CD14-positive monocyte (primary cell): ENCODE measurements at regions not wholly inside any gene's neighbourhood (a gene's known extent, or its start where the extent isn't known, plus 50 kb on each side); places are given as distances from the start of the nearest gene placed in this dataset.

Experiments used
- DNase-seq, 3 donors: peaks; one replicate each; pipeline ENCODE4 v3.0.0-alpha.2; 2011 to 2022
- H2AFZ ChIP-seq: 2 replicates; pipeline ENCODE4 v1.6.0; 2012; ENCODE audit warnings: mild to moderate bottlenecking, low read depth, low read length, inconsistent platforms; ENCODE audit not compliant: insufficient read depth, poor library complexity, severe bottlenecking
- H3K27ac ChIP-seq, 2 donors: 1 replicate in 1 of 2; 2 replicates in 1 of 2; pipeline ENCODE4 v1.5.1; 2012 to 2013; ENCODE audit warnings: low read length in 2 of 2, control low read depth in 1 of 2, inconsistent platforms in 1 of 2, low read depth in 1 of 2, mild to moderate bottlenecking in 1 of 2
- H3K27me3 ChIP-seq, 2 donors: one replicate each; pipeline versions ENCODE4 v1.6.0 to v1.6.1; 2011 to 2013; ENCODE audit warnings: low read length in 2 of 2; ENCODE audit not compliant: control insufficient read depth in 2 of 2, insufficient read depth in 2 of 2
- H3K36me3 ChIP-seq, 2 donors: replicated peaks in 1 of 2; 1 replicate in 1 of 2; 2 replicates in 1 of 2; pipeline versions ENCODE4 v1.5.1 to v1.6.1; 2012 to 2013; ENCODE audit warnings: low read length in 2 of 2, control low read depth in 1 of 2, inconsistent platforms in 1 of 2, mild to moderate bottlenecking in 1 of 2; ENCODE audit not compliant: insufficient read depth in 2 of 2, control insufficient read depth in 1 of 2
- H3K4me1 ChIP-seq, 2 donors: 1 replicate in 1 of 2; 2 replicates in 1 of 2; pipeline versions ENCODE4 v1.5.1 to v1.6.1; 2012 to 2013; ENCODE audit warnings: low read length in 2 of 2, control low read depth in 1 of 2, inconsistent platforms in 1 of 2, mild to moderate bottlenecking in 1 of 2, moderate library complexity in 1 of 2; ENCODE audit not compliant: insufficient read depth in 2 of 2, control insufficient read depth in 1 of 2
- H3K4me2 ChIP-seq: replicated peaks from 2 replicates; pipeline ENCODE3; 2012; ENCODE audit warnings: low read length, moderate library complexity, mild to moderate bottlenecking; ENCODE audit not compliant: poor library complexity, severe bottlenecking; ENCODE audit errors: extremely low read depth
- H3K4me3 ChIP-seq, 3 experiments: fragments of 200-600 bp in 1 of 3; sonication (generic) in 1 of 3; replicated peaks in 1 of 3; 1 replicate in 2 of 3; 2 replicates in 1 of 3; pipeline ENCODE4 v1.5.1; 2011 to 2013; ENCODE audit warnings: low read length in 3 of 3, mild to moderate bottlenecking in 3 of 3, control low read depth in 2 of 3, low read depth in 2 of 3, inconsistent platforms in 1 of 3, moderate library complexity in 1 of 3
- H3K79me2 ChIP-seq: 2 replicates; pipeline ENCODE4 v1.6.0; 2012; ENCODE audit warnings: mild to moderate bottlenecking, control low read depth, inconsistent platforms, low read length, moderate library complexity; ENCODE audit not compliant: insufficient read depth
- H3K9ac ChIP-seq: 2 replicates; pipeline ENCODE4 v1.6.0; 2017; ENCODE audit warnings: low read length, mild to moderate bottlenecking; ENCODE audit not compliant: insufficient read depth, poor library complexity, severe bottlenecking
- H3K9me3 ChIP-seq, 2 donors: replicated peaks in 1 of 2; 1 replicate in 1 of 2; 2 replicates in 1 of 2; pipeline versions ENCODE4 v1.5.1 to v1.6.1; 2012 to 2013; ENCODE audit warnings: low read length in 2 of 2, control low read depth in 1 of 2; ENCODE audit not compliant: control insufficient read depth in 1 of 2, insufficient read depth in 1 of 2
- H4K20me1 ChIP-seq: 2 replicates; pipeline ENCODE4 v1.6.0; 2012; ENCODE audit warnings: mild to moderate bottlenecking, low read length, control low read depth, moderate library complexity; ENCODE audit not compliant: insufficient read depth
- H3K27ac Mint-ChIP-seq, 7 donors: one replicate each; pipeline ENCODE4 v1.8.0; 2020; ENCODE audit warnings: mild to moderate bottlenecking in 7 of 7, mixed read lengths in 7 of 7, moderate library complexity in 6 of 7, inconsistent platforms in 2 of 7
- H3K27me3 Mint-ChIP-seq, 3 donors: one replicate each; pipeline ENCODE4 v1.8.0; 2021 to 2022; ENCODE audit warnings: low read depth in 3 of 3, mild to moderate bottlenecking in 3 of 3, mixed read lengths in 3 of 3, moderate library complexity in 3 of 3, inconsistent platforms in 1 of 3
- H3K36me3 Mint-ChIP-seq, 2 donors: one replicate each; pipeline ENCODE4 v1.8.0; 2020; ENCODE audit warnings: mixed read lengths in 2 of 2, inconsistent platforms in 1 of 2, mild to moderate bottlenecking in 1 of 2
- H3K4me1 Mint-ChIP-seq: one replicate; pipeline ENCODE4 v1.8.0; 2020; ENCODE audit warnings: mild to moderate bottlenecking, mixed read lengths
- H3K4me3 Mint-ChIP-seq, 2 donors: one replicate each; pipeline ENCODE4 v1.8.0; 2020; ENCODE audit warnings: mild to moderate bottlenecking in 2 of 2, mixed read lengths in 2 of 2, moderate library complexity in 1 of 2
- H3K9me3 Mint-ChIP-seq, 7 donors: one replicate each; pipeline ENCODE4 v1.8.0; 2020 to 2022; ENCODE audit warnings: mixed read lengths in 7 of 7, mild to moderate bottlenecking in 6 of 7, moderate library complexity in 6 of 7, inconsistent platforms in 2 of 7
- WGBS: methylation state at CpG from one replicate; pipeline ENCODE4 v1.1.5; 2013; ENCODE audit warnings: missing lambda C conversion rate; ENCODE audit not compliant: insufficient coverage; 5-methylcytosine and 5-hydroxymethylcytosine counted together
- intact Hi-C, 2 donors: fragments of 100-400 bp; cut with micrococcal nuclease; formaldehyde crosslinking; loops; one replicate each; pipeline versions ENCODE4 v1.15.0 to v1.15.1; 2023
- TF ChIP-seq, protein P1 (sequence below): fragments of 200-600 bp; IDR thresholded peaks from one replicate; pipeline ENCODE4 v1.8.0; 2022; ENCODE audit warnings: antibody characterized with exemption, mild to moderate bottlenecking

GRCh38 chr4:10273030-10273429, 156.4 kb upstream of the WDR1 start:
- Histone ChIP-seq H2AFZ (no peak overlapping the region), H3K4me1 (no peaks in the 10 kb centered on the region), H3K4me3 (no peak overlapping the region), H4K20me1 (no peaks in the 10 kb centered on the region), H3K9ac (no peak overlapping the region), H3K27me3 (no peaks in the 10 kb centered on the region), H3K9me3 (no peaks in the 10 kb centered on the region), H3K36me3 (no peaks in the 10 kb centered on the region), H3K4me2 (no peak overlapping the region), H3K79me2 (no peaks in the 10 kb centered on the region), H3K27ac (no peak overlapping the region)
- H3K36me3 Mint-ChIP-seq, result no peaks in the 10 kb centered on the region
- H3K9me3 Mint-ChIP-seq, result peaks cover 0 to 4% (median 1%) of the 10 kb centered on the region in 7 donors
- no peak overlapping the region for H3K4me3 Mint-ChIP-seq
- 90% methylated on average over 2 of the region's 4 CpGs for WGBS
- no peak for DNase-seq
- H3K27me3 Mint-ChIP-seq, result peaks cover 0 to 6% (median 5%) of the 10 kb centered on the region in 3 donors
- intact Hi-C loops, result no loop called here
- TF ChIP-seq, protein P1, sequence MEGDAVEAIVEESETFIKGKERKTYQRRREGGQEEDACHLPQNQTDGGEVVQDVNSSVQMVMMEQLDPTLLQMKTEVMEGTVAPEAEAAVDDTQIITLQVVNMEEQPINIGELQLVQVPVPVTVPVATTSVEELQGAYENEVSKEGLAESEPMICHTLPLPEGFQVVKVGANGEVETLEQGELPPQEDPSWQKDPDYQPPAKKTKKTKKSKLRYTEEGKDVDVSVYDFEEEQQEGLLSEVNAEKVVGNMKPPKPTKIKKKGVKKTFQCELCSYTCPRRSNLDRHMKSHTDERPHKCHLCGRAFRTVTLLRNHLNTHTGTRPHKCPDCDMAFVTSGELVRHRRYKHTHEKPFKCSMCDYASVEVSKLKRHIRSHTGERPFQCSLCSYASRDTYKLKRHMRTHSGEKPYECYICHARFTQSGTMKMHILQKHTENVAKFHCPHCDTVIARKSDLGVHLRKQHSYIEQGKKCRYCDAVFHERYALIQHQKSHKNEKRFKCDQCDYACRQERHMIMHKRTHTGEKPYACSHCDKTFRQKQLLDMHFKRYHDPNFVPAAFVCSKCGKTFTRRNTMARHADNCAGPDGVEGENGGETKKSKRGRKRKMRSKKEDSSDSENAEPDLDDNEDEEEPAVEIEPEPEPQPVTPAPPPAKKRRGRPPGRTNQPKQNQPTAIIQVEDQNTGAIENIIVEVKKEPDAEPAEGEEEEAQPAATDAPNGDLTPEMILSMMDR, result no peak
- no peak overlapping the region for H3K27ac Mint-ChIP-seq
- no peaks in the 10 kb centered on the region for H3K4me1 Mint-ChIP-seq

GRCh38 chr4:10272511-10272910, 155.9 kb upstream of the WDR1 start:
- H3K36me3 ChIP-seq, result no peaks in the 10 kb centered on the region
- TF ChIP-seq, protein P1, result no peak
- no peaks in the 10 kb centered on the region for H3K4me1 Mint-ChIP-seq
- H3K4me3 Mint-ChIP-seq, result no peak overlapping the region
- no peak overlapping the region for H3K9ac ChIP-seq
- no peak overlapping the region for H3K27ac ChIP-seq
- H3K79me2 ChIP-seq, result no peaks in the 10 kb centered on the region
- H3K27me3 ChIP-seq, result no peaks in the 10 kb centered on the region
- no peak for DNase-seq
- H3K4me1 ChIP-seq, result no peaks in the 10 kb centered on the region
- H4K20me1 ChIP-seq, result no peaks in the 10 kb centered on the region
- H3K4me2 ChIP-seq, result no peak overlapping the region
- WGBS, result 73% methylated on average over 5 of the region's 5 CpGs
- H3K9me3 ChIP-seq, result no peaks in the 10 kb centered on the region
- H3K27ac Mint-ChIP-seq, result no peak overlapping the region
- H3K9me3 Mint-ChIP-seq, result peaks cover 0 to 4% (median 0%) of the 10 kb centered on the region in 7 donors
- intact Hi-C loops, result no loop called here
- peaks cover 0 to 6% (median 4%) of the 10 kb centered on the region in 3 donors for H3K27me3 Mint-ChIP-seq
- no peaks in the 10 kb centered on the region for H3K36me3 Mint-ChIP-seq
- H2AFZ ChIP-seq, result no peak overlapping the region
- H3K4me3 ChIP-seq, result no peak overlapping the region
